Peyer's patch (tissue), 4 donors: ENCODE measurements at regions not wholly inside any gene's neighbourhood (a gene's known extent, or its start where the extent isn't known, plus 50 kb on each side); places are given as distances from the start of the nearest gene placed in this dataset.

ENCODE experiments used
- CTCF ChIP-seq, 6 experiments: fragments of 450-650 bp in 4 of 6; fragments of 200-600 bp in 2 of 6; sonication (generic) in 1 of 6; IDR thresholded peaks; one replicate each; pipeline ENCODE4 v1.5.1; 2017 to 2019; ENCODE audit warnings: antibody characterized with exemption in 6 of 6, mild to moderate bottlenecking in 3 of 6, moderate library complexity in 1 of 6
- POLR2A ChIP-seq, 2 donors: fragments of 450-650 bp; IDR thresholded peaks; one replicate each; pipeline ENCODE4 v1.5.1; 2017; ENCODE audit warnings: antibody characterized with exemption in 2 of 2, mild to moderate bottlenecking in 2 of 2, moderate library complexity in 2 of 2

GRCh38 chr6:156725712-156726111, 51.5 kb upstream of the ARID1B start:
- TF ChIP-seq CTCF (IDR thresholded peaks at IDR 0.05) (no peak), POLR2A (IDR thresholded peaks at IDR 0.05) (no peak)
